ENCODE measurements at regions not wholly inside any gene's neighbourhood (a gene's known extent, or its start where the extent isn't known, plus 50 kb on each side); places are given as distances from the start of the nearest gene placed in this dataset.

GRCh38 chr15:25515633-25516032 is 76.8 kb upstream of the UBE3A start:
- intact Hi-C loops (cut with DNase I), result loop anchor here in 1 of 2 donors (10.0 kb wide), 1 partner anchor 419 kb away; no protein-coding TSS in a partner anchor
- DNase-seq, result no peak
- ATAC-seq, result no peak

- no peak for DNase-seq
- intact Hi-C loops (cut with DNase I), result loop anchor here in 1 of 2 donors (10.0 kb wide), 1 partner anchor 420 kb away; no protein-coding TSS in a partner anchor
These were observed 75.7 kb upstream of the UBE3A start for GRCh38 chr15:25514522-25514921.

GRCh38 chr15:25512957-25513356 is 74.1 kb upstream of the UBE3A start:
- intact Hi-C loops (cut with DNase I), result loop anchor here in 1 of 2 donors (10.0 kb wide), 1 partner anchor 422 kb away; no protein-coding TSS in a partner anchor
- DNase-seq, result no peak
- peak in 1 of 2 donors; percentile 72 for ATAC-seq

More at GRCh38 chr15:25514522-25514921, 75.7 kb upstream of the UBE3A start:
- no peak for ATAC-seq

- DNase-seq (no peak), ATAC-seq (no peak)
- intact Hi-C loops (cut with DNase I), result loop anchor here in 1 of 2 donors (10.0 kb wide), 1 partner anchor 425 kb away; no protein-coding TSS in a partner anchor
These were observed 71.3 kb upstream of the UBE3A start for GRCh38 chr15:25510146-25510545.

GRCh38 chr15:25509703-25510102 is 70.9 kb upstream of the UBE3A start:
- intact Hi-C loops (cut with DNase I), result loop anchor here (5.0 to 10.0 kb wide), 4 partner anchors 185 to 1353 kb away; no protein-coding TSS in a partner anchor
- DNase-seq, result no peak
- ATAC-seq, result no peak

- ATAC-seq, result peak in 1 of 2 donors; percentile 45
- DNase-seq, result no peak
- intact Hi-C loops (cut with DNase I), result loop anchor here in 1 of 2 donors (5.0 to 10.0 kb wide), 3 partner anchors 186 to 1354 kb away; no protein-coding TSS in a partner anchor
These were observed 69.7 kb upstream of the UBE3A start for GRCh38 chr15:25508369-25509002.

- DNase-seq (no peak), ATAC-seq (no peak)
- intact Hi-C loops (cut with DNase I), result loop anchor here in 1 of 2 donors (10.0 kb wide), 1 partner anchor 190 kb away; no protein-coding TSS in a partner anchor
These were observed 65.5 kb upstream of the UBE3A start for GRCh38 chr15:25504307-25504706.

GRCh38 chr15:25501828-25502446 is 63.1 kb upstream of the UBE3A start:
- ATAC-seq (peak; percentile 37 to 63), DNase-seq (no peak)
- intact Hi-C loops (cut with DNase I), result loop anchor here in 1 of 2 donors (10.0 kb wide), 1 partner anchor 193 kb away; no protein-coding TSS in a partner anchor

GRCh38 chr15:25498835-25499234 is 60.0 kb upstream of the UBE3A start:
- no peak for DNase-seq
- no peak for ATAC-seq
- intact Hi-C loops (cut with DNase I), result no loop called here

- intact Hi-C loops (cut with DNase I), result no loop called here
These were observed 59.1 kb upstream of the UBE3A start for GRCh38 chr15:25497934-25498333.

GRCh38 chr15:25493823-25494526 is 55.2 kb upstream of the UBE3A start:
- no peak for ATAC-seq
- no peak for DNase-seq
- intact Hi-C loops (cut with DNase I), result no loop called here

More at GRCh38 chr15:25497934-25498333, 59.1 kb upstream of the UBE3A start:
- ATAC-seq, result no peak
- no peak for DNase-seq

- DNase-seq (no peak), ATAC-seq (no peak)
- intact Hi-C loops (cut with DNase I), result no loop called here
These were observed 53.5 kb upstream of the UBE3A start for GRCh38 chr15:25492315-25492714.

Measured in left cardiac atrium (tissue), 4 donors.